ENCODE measurements at regions not wholly inside any gene's neighbourhood (a gene's known extent, or its start where the extent isn't known, plus 50 kb on each side); places are given as distances from the start of the nearest gene placed in this dataset.

DNA sequence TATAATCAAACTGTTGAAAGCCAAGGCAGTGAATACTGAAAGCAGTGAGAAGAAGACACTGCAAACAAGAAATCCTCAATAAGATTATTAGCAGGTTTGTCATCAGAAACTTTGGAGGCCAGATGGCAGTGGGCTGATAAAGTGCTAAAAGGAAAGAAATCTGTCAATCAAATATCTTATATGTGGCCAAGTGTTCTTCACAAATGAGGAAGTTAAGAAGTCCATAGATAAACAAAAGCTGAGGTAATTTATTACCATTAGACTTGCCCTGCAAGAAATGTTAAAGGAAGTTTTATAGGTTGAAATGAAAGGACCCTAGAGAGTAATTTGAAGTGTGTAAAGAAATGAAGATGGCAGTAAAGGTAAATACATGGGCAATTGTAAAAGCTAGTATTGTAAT is 586.6 kb downstream of the RAPGEF2 start:
- H3K9ac ChIP-seq (ENCODE audit: low read length), result no peak overlapping the region
- no peaks in the 10 kb centered on the region for H3K27me3 ChIP-seq (replicated peaks in 1 of 4; ENCODE audit: control extremely low read depth in 1 of 4, control insufficient read depth in 3 of 4, insufficient read depth in 4 of 4, low read length in 3 of 4)
- Mint-ChIP-seq H3K4me3 (no peak overlapping the region), H3K9me3 (ENCODE audit: insufficient read depth) (peaks cover 2% of the 10 kb centered on the region), H3K27ac (no peak overlapping the region), H3K27me3 (no peaks in the 10 kb centered on the region), H3K4me1 (no peaks in the 10 kb centered on the region)
- intact Hi-C loops (cut with micrococcal nuclease), result no loop called here
- H3K9me3 ChIP-seq (ENCODE audit: control extremely low read depth in 1 of 3, control insufficient read depth in 2 of 3, insufficient read depth in 1 of 3, low read length in 2 of 3), result peaks cover 1 to 5% (median 3%) of the 10 kb centered on the region in 3 donors
- TF ChIP-seq, protein P1, sequence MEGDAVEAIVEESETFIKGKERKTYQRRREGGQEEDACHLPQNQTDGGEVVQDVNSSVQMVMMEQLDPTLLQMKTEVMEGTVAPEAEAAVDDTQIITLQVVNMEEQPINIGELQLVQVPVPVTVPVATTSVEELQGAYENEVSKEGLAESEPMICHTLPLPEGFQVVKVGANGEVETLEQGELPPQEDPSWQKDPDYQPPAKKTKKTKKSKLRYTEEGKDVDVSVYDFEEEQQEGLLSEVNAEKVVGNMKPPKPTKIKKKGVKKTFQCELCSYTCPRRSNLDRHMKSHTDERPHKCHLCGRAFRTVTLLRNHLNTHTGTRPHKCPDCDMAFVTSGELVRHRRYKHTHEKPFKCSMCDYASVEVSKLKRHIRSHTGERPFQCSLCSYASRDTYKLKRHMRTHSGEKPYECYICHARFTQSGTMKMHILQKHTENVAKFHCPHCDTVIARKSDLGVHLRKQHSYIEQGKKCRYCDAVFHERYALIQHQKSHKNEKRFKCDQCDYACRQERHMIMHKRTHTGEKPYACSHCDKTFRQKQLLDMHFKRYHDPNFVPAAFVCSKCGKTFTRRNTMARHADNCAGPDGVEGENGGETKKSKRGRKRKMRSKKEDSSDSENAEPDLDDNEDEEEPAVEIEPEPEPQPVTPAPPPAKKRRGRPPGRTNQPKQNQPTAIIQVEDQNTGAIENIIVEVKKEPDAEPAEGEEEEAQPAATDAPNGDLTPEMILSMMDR (IDR thresholded peaks at IDR 0.05), result no peak
- no peak for TF ChIP-seq EZH2 (IDR thresholded peaks at IDR 0.05; ENCODE audit: borderline replicate concordance, insufficient read depth, low read depth, low read length, poor library complexity, severe bottlenecking)
- ChIA-PET POLR2A (no interaction called here), CTCF (no interaction called here)
- no peak for DNase-seq
- H3K27ac ChIP-seq (ENCODE audit: low read length in 2 of 2), result no peak overlapping the region
- H2AFZ ChIP-seq (ENCODE audit: insufficient read depth, low read depth, low read length, poor library complexity, severe bottlenecking), result no peak overlapping the region
- H4K20me1 ChIP-seq (ENCODE audit: control insufficient read depth, insufficient read depth, low read length, poor library complexity, severe bottlenecking), result no peaks in the 10 kb centered on the region
- no peaks in the 10 kb centered on the region for H3K36me3 ChIP-seq (replicated peaks in 1 of 2; ENCODE audit: control extremely low read depth in 1 of 2, control insufficient read depth in 1 of 2, extremely low read depth in 1 of 2, insufficient read depth in 2 of 2, low read length in 1 of 2)
- ATAC-seq (ENCODE audit: low read depth), result no peak
- H3K4me3 ChIP-seq (ENCODE audit: control extremely low read depth in 1 of 5, extremely low read depth in 1 of 5, insufficient read depth in 1 of 5, low read depth in 2 of 5, low read length in 4 of 5), result no peak overlapping the region
- H3K4me2 ChIP-seq (replicated peaks; ENCODE audit: low read depth, low read length, poor library complexity, severe bottlenecking), result no peak overlapping the region
- H3K79me2 ChIP-seq (ENCODE audit: control insufficient read depth, insufficient read depth, low read length), result no peaks in the 10 kb centered on the region
- no peaks in the 10 kb centered on the region for H3K4me1 ChIP-seq (ENCODE audit: control insufficient read depth in 2 of 2, insufficient read depth in 2 of 2, low read length in 2 of 2)

DNA sequence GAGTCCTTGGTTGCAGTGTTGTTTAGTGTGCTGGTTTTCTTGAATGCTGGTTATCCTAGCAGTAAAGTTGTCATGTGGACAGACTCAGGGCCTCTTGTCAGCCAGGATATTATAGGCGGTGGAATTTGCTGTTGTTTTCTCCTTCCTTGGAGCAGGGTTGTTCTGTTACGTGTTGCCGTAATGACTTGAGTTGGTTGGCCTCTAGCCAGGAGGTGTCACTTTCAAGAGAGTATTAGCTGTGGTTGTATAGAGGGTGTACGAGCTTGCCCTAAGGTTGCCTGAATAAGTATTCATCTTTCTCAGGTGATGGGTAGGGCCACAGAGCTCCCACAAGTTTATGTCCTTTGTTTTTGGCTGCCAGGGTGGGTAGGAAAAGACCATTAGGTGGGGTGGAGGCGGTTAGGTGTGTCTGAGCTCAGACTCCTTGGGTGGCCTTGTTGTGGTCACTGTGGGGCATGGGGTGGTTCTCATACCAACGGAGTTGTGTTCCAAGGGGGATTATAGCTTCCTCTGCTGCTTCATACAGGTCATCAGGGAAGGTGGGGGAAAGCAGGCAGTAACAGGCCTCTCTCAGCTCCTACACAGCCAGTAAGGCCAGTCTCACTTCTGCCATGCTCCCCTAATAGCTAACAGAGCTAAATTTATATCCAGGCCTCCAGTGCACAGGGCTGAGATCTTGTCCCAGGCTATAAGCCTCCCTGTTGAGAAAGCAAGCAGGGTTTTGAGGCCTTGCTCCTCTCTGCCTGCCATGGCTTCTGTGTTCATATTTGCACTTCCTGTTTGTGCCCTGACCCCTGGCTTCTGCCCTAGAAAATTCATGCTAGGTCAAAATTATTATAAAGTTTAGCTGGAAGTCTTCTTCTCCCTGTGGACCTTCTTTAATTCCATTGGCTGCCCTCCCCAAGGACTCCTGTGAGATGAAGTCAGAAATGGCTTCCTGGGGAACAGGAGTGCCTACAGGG is 594.7 kb downstream of the RAPGEF2 start:
- WGBS (ENCODE audit: insufficient coverage), result 84% methylated on average over 4 of the region's 6 CpGs
- H3K4me3 Mint-ChIP-seq, result no peak overlapping the region

More for the DNA sequence above, 594.7 kb downstream of the RAPGEF2 start:
- TF ChIP-seq, protein P1 (IDR thresholded peaks at IDR 0.05), result no peak
- no peak for TF ChIP-seq EZH2 (IDR thresholded peaks at IDR 0.05; ENCODE audit: borderline replicate concordance, insufficient read depth, low read depth, low read length, poor library complexity, severe bottlenecking)
- peaks cover 3% of the 10 kb centered on the region for H3K9me3 Mint-ChIP-seq (ENCODE audit: insufficient read depth)
- Histone ChIP-seq H3K36me3 (replicated peaks in 1 of 2; ENCODE audit: control extremely low read depth in 1 of 2, control insufficient read depth in 1 of 2, extremely low read depth in 1 of 2, insufficient read depth in 2 of 2, low read length in 1 of 2) (no peaks in the 10 kb centered on the region), H2AFZ (ENCODE audit: insufficient read depth, low read depth, low read length, poor library complexity, severe bottlenecking) (no peak overlapping the region), H3K4me3 (ENCODE audit: control extremely low read depth in 1 of 5, extremely low read depth in 1 of 5, insufficient read depth in 1 of 5, low read depth in 2 of 5, low read length in 4 of 5) (no peak overlapping the region), H3K27ac (ENCODE audit: low read length in 2 of 2) (no peak overlapping the region), H3K9me3 (ENCODE audit: control extremely low read depth in 1 of 3, control insufficient read depth in 2 of 3, insufficient read depth in 1 of 3, low read length in 2 of 3) (peaks cover 0 to 6% (median 0%) of the 10 kb centered on the region in 3 donors), H3K4me2 (replicated peaks; ENCODE audit: low read depth, low read length, poor library complexity, severe bottlenecking) (no peak overlapping the region), H3K4me1 (ENCODE audit: control insufficient read depth in 2 of 2, insufficient read depth in 2 of 2, low read length in 2 of 2) (no peaks in the 10 kb centered on the region), H3K79me2 (ENCODE audit: control insufficient read depth, insufficient read depth, low read length) (no peaks in the 10 kb centered on the region), H3K9ac (ENCODE audit: low read length) (no peak overlapping the region), H3K27me3 (replicated peaks in 1 of 4; ENCODE audit: control extremely low read depth in 1 of 4, control insufficient read depth in 3 of 4, insufficient read depth in 4 of 4, low read length in 3 of 4) (no peaks in the 10 kb centered on the region), H4K20me1 (ENCODE audit: control insufficient read depth, insufficient read depth, low read length, poor library complexity, severe bottlenecking) (no peaks in the 10 kb centered on the region)
- intact Hi-C loops (cut with micrococcal nuclease), result no loop called here
- no peak overlapping the region for H3K27ac Mint-ChIP-seq
- CTCF ChIA-PET, result no interaction called here
- DNase-seq (no peak), ATAC-seq (ENCODE audit: low read depth) (no peak)
- POLR2A ChIA-PET, result no interaction called here
- H3K4me1 Mint-ChIP-seq, result no peaks in the 10 kb centered on the region
- no peaks in the 10 kb centered on the region for H3K27me3 Mint-ChIP-seq

Data from B cell (primary cell).